OCI-LY3 (cell line): ENCODE measurements at regions not wholly inside any gene's neighbourhood (a gene's known extent, or its start where the extent isn't known, plus 50 kb on each side); places are given as distances from the start of the nearest gene placed in this dataset.

Experiments used
- H2AFZ ChIP-seq: fragments of 200-600, 300-600 bp; shearing (Covaris generic); 2 replicates; pipeline ENCODE4 v1.6.0; 2014; ENCODE audit warnings: antibody characterized with exemption, low read depth, low read length
- H3K27ac ChIP-seq: fragments of 200-600, 300-600 bp; sonication (generic); 2 replicates; pipeline ENCODE4 v1.5.1; 2014; ENCODE audit warnings: mild to moderate bottlenecking, low read length, moderate library complexity, mixed read lengths
- H3K27me3 ChIP-seq: fragments of 200-600, 300-600 bp; sonication (generic); 2 replicates; pipeline ENCODE4 v1.6.1; 2014; ENCODE audit warnings: low read depth, low read length, mixed read lengths
- H3K36me3 ChIP-seq: fragments of 200-600, 300-600 bp; sonication (generic); replicated peaks from 2 replicates; pipeline ENCODE3; 2014; ENCODE audit warnings: low read depth, low read length, mixed read lengths
- H3K4me1 ChIP-seq: fragments of 300-600, 200-600 bp; sonication (generic); 2 replicates; pipeline ENCODE4 v1.6.1; 2014; ENCODE audit warnings: low read length, mixed read lengths
- H3K4me2 ChIP-seq: fragments of 200-600, 300-600 bp; sonication (generic); 2 replicates; pipeline ENCODE4 v1.6.1; 2014; ENCODE audit warnings: low read length, mixed read lengths
- H3K4me3 ChIP-seq: fragments of 300-600, 200-600 bp; sonication (generic); 2 replicates; pipeline ENCODE4 v1.5.1; 2014; ENCODE audit warnings: antibody characterized with exemption, mild to moderate bottlenecking, low read length, moderate library complexity
- H3K79me2 ChIP-seq: fragments of 300-600, 200-600 bp; shearing (Covaris generic); 2 replicates; pipeline ENCODE4 v1.6.1; 2014; ENCODE audit warnings: mild to moderate bottlenecking, low read length, mixed read lengths
- H3K9ac ChIP-seq: fragments of 300-600, 200-600 bp; shearing (Covaris generic); 2 replicates; pipeline ENCODE4 v1.6.0; 2014; ENCODE audit warnings: mild to moderate bottlenecking, low read length, moderate library complexity
- H3K9me3 ChIP-seq: fragments of 200-600, 300-600 bp; shearing (Covaris generic); 2 replicates; pipeline ENCODE4 v1.6.1; 2014; ENCODE audit warnings: low read length, mixed read lengths; ENCODE audit not compliant: insufficient read depth
- H4K20me1 ChIP-seq: fragments of 200-600, 300-600 bp; sonication (generic); 2 replicates; pipeline ENCODE4 v1.6.1; 2016; ENCODE audit warnings: low read length, mixed read lengths; ENCODE audit not compliant: insufficient read depth
- CTCF ChIP-seq: fragments of 200-600, 300-600 bp; sonication (generic); IDR thresholded peaks from 2 replicates; pipeline ENCODE4 v1.5.1; 2014; ENCODE audit warnings: antibody characterized with exemption, low read length, low read depth
- EZH2phosphoT487 ChIP-seq: fragments of 200-600 bp; shearing (Covaris generic); IDR thresholded peaks from 2 replicates; pipeline ENCODE4 v1.6.1; 2018; ENCODE audit warnings: antibody characterized with exemption, mixed run types, low read depth

DNA sequence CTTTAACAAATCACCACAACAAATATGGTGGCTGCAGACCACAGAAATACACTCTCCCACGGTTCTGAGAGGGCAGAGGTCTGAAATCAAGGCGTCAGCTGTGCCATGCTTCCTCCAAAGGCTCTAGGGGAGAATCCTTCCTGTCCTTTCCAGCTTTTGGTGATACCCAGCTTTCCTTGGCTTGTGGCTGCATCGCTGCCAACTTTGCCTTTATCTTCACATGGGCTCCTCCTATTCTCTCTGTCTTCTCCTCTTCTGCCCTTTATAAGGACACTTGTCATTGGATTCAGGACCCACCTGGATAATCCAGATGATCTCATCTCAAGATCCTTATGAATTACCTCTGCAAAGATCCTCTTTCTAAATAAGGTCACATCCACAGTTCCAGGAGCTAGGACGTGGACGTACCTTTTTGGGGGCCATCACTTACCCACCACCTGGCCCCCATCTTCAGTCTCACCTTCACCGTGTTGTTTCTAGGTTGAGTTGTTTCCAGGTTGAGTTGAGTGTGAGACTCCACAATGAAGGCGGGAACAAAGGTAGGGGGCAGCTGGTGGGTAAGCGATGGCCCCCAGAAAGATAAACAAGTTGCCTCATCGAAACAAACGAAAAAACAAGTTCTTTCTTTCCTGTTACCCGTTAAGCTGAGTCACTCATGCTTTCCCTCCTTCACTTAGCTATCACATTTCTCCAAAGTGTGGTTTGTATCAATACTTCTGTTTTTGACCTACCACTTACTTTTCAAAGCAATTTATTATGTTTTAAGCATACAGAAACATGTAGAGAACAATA, 68.9 kb upstream of the SLC22A16 start:
- Histone ChIP-seq H2AFZ (no peak overlapping the region), H3K27ac (no peak overlapping the region), H4K20me1 (no peaks in the 10 kb centered on the region), H3K4me2 (no peak overlapping the region), H3K27me3 (no peaks in the 10 kb centered on the region; the same call in 1 of the 2 replicates), H3K79me2 (no peaks in the 10 kb centered on the region), H3K4me1 (no peaks in the 10 kb centered on the region), H3K9me3 (no peaks in the 10 kb centered on the region), H3K9ac (no peak overlapping the region), H3K36me3 (no peaks in the 10 kb centered on the region), H3K4me3 (no peak overlapping the region)
- TF ChIP-seq CTCF = no peak
- TF ChIP-seq EZH2phosphoT487 = no peak

GRCh38 chr6:110544472-110544871, 68.1 kb upstream of the SLC22A16 start:
- Histone ChIP-seq H3K9ac (no peak overlapping the region), H2AFZ (no peak overlapping the region), H3K9me3 (no peaks in the 10 kb centered on the region)

DNA sequence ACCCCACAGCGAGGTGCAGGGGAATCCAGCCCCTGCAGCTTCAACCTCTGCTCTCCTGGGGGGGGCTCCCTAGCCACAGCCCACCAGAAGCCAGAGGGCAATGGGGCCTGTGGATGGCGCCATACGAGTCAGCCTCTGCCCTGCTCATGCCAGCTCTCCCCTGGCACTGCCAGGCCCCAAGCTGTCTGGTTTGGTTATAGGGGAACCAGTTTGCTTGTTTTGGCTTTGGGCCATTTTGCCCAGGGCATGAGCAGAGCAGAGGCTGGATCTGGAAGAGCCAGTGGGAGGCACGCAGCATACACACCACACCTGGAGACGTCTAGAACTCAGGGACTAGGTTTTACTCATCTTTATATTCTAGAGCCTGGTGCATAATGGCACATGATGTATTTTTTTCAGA, 66.7 kb upstream of the SLC22A16 start:
- Histone ChIP-seq H3K4me3 (no peak overlapping the region), H3K9me3 (no peaks in the 10 kb centered on the region), H2AFZ (no peak overlapping the region), H3K4me2 (no peak overlapping the region), H4K20me1 (no peaks in the 10 kb centered on the region), H3K9ac (no peak overlapping the region), H3K27me3 (no peaks in the 10 kb centered on the region; the same call in 1 of the 2 replicates), H3K27ac (no peak overlapping the region), H3K36me3 (no peaks in the 10 kb centered on the region), H3K79me2 (no peaks in the 10 kb centered on the region), H3K4me1 (peaks cover 3% of the 10 kb centered on the region)
- TF ChIP-seq CTCF (no peak), EZH2phosphoT487 (no peak)

More at GRCh38 chr6:110544472-110544871, 68.1 kb upstream of the SLC22A16 start:
- no peaks in the 10 kb centered on the region for H3K79me2 ChIP-seq
- TF ChIP-seq CTCF (no peak), EZH2phosphoT487 (no peak)
- no peaks in the 10 kb centered on the region for H4K20me1 ChIP-seq
- H3K36me3 ChIP-seq = no peaks in the 10 kb centered on the region
- H3K27ac ChIP-seq = no peak overlapping the region
- no peaks in the 10 kb centered on the region; the same call in 1 of the 2 replicates for H3K27me3 ChIP-seq
- no peak overlapping the region for H3K4me3 ChIP-seq
- H3K4me1 ChIP-seq = no peaks in the 10 kb centered on the region
- no peak overlapping the region for H3K4me2 ChIP-seq

GRCh38 chr6:110542311-110543024, 66.1 kb upstream of the SLC22A16 start:
- TF ChIP-seq CTCF (no peak), EZH2phosphoT487 (no peak)
- Histone ChIP-seq H3K9ac (no peak overlapping the region), H3K4me2 (no peak overlapping the region)

More at GRCh38 chr6:110542311-110543024, 66.1 kb upstream of the SLC22A16 start:
- H3K27ac ChIP-seq = no peak overlapping the region
- H3K27me3 ChIP-seq = no peaks in the 10 kb centered on the region; the same call in 1 of the 2 replicates
- H3K79me2 ChIP-seq = no peaks in the 10 kb centered on the region
- no peak overlapping the region for H3K4me3 ChIP-seq
- no peaks in the 10 kb centered on the region for H3K9me3 ChIP-seq
- H4K20me1 ChIP-seq = no peaks in the 10 kb centered on the region
- H3K36me3 ChIP-seq = no peaks in the 10 kb centered on the region
- H2AFZ ChIP-seq = no peak overlapping the region
- H3K4me1 ChIP-seq = peaks cover 6% of the 10 kb centered on the region
